DMS114 treated with DMSO at 0.1 percent for 48 hours (cell line): ENCODE measurements at regions not wholly inside any gene's neighbourhood (a gene's known extent, or its start where the extent isn't known, plus 50 kb on each side); places are given as distances from the start of the nearest gene placed in this dataset.
"Not testable (repeated sequence)": the region's sequence is repeated elsewhere in the genome, so short reads cannot be mapped to it uniquely, and the experiment has no call there.

Experiments
- DNase-seq: peaks from one replicate; lab custom pipeline; 2025; ENCODE audit not compliant: unreplicated experiment; lab: John Stamatoyannopoulos, UW

GRCh38 chr12:115813256-115813655, 464.2 kb downstream of the MED13L start:
- no peak for DNase-seq

GRCh38 chr12:115811929-115812328, 465.6 kb downstream of the MED13L start:
- no peak for DNase-seq

- DNase-seq: no peak
These were observed 466.4 kb downstream of the MED13L start for GRCh38 chr12:115811045-115811444.

- no peak for DNase-seq
These were observed 467.2 kb downstream of the MED13L start for GRCh38 chr12:115810122-115810901.

- no peak for DNase-seq
These were observed 471.5 kb downstream of the MED13L start for GRCh38 chr12:115806000-115806399.

GRCh38 chr12:115802767-115803166, 474.7 kb downstream of the MED13L start:
- no peak for DNase-seq

- no peak for DNase-seq
These were observed 475.6 kb downstream of the MED13L start for GRCh38 chr12:115801871-115802270.

- DNase-seq: no peak
These were observed 477.9 kb downstream of the MED13L start for GRCh38 chr12:115799610-115800009.

- DNase-seq: no peak
These were observed 479.1 kb downstream of the MED13L start for GRCh38 chr12:115798309-115798917.

- no peak for DNase-seq
These were observed 482.8 kb downstream of the MED13L start for GRCh38 chr12:115794659-115795081.

- DNase-seq: no peak
These were observed 486.2 kb downstream of the MED13L start for GRCh38 chr12:115791331-115791730.

- DNase-seq: no peak
These were observed 487.0 kb downstream of the MED13L start for GRCh38 chr12:115790526-115790925.

- DNase-seq: not testable (repeated sequence)
These were observed 491.0 kb downstream of the MED13L start for GRCh38 chr12:115786490-115786889.

- DNase-seq: no peak
These were observed 491.9 kb downstream of the MED13L start for GRCh38 chr12:115785548-115785947.

GRCh38 chr12:115776399-115776798, 501.1 kb downstream of the MED13L start:
- no peak for DNase-seq

- DNase-seq: no peak
These were observed 503.2 kb downstream of the MED13L start for GRCh38 chr12:115774148-115774895.

GRCh38 chr12:115771601-115772000, 505.9 kb downstream of the MED13L start:
- DNase-seq: no peak

GRCh38 chr12:115771065-115771464, 506.4 kb downstream of the MED13L start:
- no peak for DNase-seq

GRCh38 chr12:115770643-115771042, 506.9 kb downstream of the MED13L start:
- DNase-seq: no peak

- DNase-seq: no peak
These were observed 509.6 kb downstream of the MED13L start for GRCh38 chr12:115767916-115768315.

GRCh38 chr12:115763982-115764621, 513.4 kb downstream of the MED13L start:
- no peak for DNase-seq
